ENCODE measurements at regions not wholly inside any gene's neighbourhood (a gene's known extent, or its start where the extent isn't known, plus 50 kb on each side); places are given as distances from the start of the nearest gene placed in this dataset.

DNA sequence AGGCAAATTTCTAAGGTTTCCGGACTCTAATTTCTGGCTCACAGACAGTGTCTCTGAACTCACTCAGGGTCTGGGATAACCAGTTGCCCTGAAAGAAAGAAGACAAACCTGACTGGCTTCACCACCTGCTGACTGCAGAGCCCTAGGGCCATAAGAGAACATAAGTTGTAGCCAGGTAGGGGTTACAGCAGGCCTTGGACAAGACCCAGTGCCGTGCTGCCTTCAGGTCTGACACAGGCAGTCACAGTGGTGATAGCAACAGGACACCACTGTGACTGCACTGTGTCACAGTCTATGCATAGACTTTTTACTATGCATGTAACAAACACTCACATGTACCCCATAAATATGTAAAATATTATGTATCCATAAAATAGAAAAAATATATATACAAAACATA lies 508.5 kb downstream of the PID1 start:
- no peak for TF ChIP-seq POLR2A (IDR thresholded peaks at IDR 0.05; ENCODE audit: low read depth, low read length)
- no peak for TF ChIP-seq EZH2 (IDR thresholded peaks at IDR 0.05; ENCODE audit: borderline replicate concordance, low read depth, low read length, severe bottlenecking)

Data from endothelial cell of umbilical vein (primary cell).